CD14-positive monocyte (primary cell): ENCODE measurements at regions not wholly inside any gene's neighbourhood (a gene's known extent, or its start where the extent isn't known, plus 50 kb on each side); places are given as distances from the start of the nearest gene placed in this dataset.
"Not testable (repeated sequence)": the region's sequence is repeated elsewhere in the genome, so short reads cannot be mapped to it uniquely, and the experiment has no call there.

Experiments used
- DNase-seq, 3 donors: peaks; one replicate each; pipeline ENCODE4 v3.0.0-alpha.2; 2011 to 2022
- H2AFZ ChIP-seq: 2 replicates; pipeline ENCODE4 v1.6.0; 2012; ENCODE audit warnings: mild to moderate bottlenecking, low read depth, low read length, inconsistent platforms; ENCODE audit not compliant: insufficient read depth, poor library complexity, severe bottlenecking
- H3K27ac ChIP-seq, 2 donors: 1 replicate in 1 of 2; 2 replicates in 1 of 2; pipeline ENCODE4 v1.5.1; 2012 to 2013; ENCODE audit warnings: low read length in 2 of 2, control low read depth in 1 of 2, inconsistent platforms in 1 of 2, low read depth in 1 of 2, mild to moderate bottlenecking in 1 of 2
- H3K27me3 ChIP-seq, 2 donors: one replicate each; pipeline versions ENCODE4 v1.6.0 to v1.6.1; 2011 to 2013; ENCODE audit warnings: low read length in 2 of 2; ENCODE audit not compliant: control insufficient read depth in 2 of 2, insufficient read depth in 2 of 2
- H3K36me3 ChIP-seq, 2 donors: replicated peaks in 1 of 2; 1 replicate in 1 of 2; 2 replicates in 1 of 2; pipeline versions ENCODE4 v1.5.1 to v1.6.1; 2012 to 2013; ENCODE audit warnings: low read length in 2 of 2, control low read depth in 1 of 2, inconsistent platforms in 1 of 2, mild to moderate bottlenecking in 1 of 2; ENCODE audit not compliant: insufficient read depth in 2 of 2, control insufficient read depth in 1 of 2
- H3K4me1 ChIP-seq, 2 donors: 1 replicate in 1 of 2; 2 replicates in 1 of 2; pipeline versions ENCODE4 v1.5.1 to v1.6.1; 2012 to 2013; ENCODE audit warnings: low read length in 2 of 2, control low read depth in 1 of 2, inconsistent platforms in 1 of 2, mild to moderate bottlenecking in 1 of 2, moderate library complexity in 1 of 2; ENCODE audit not compliant: insufficient read depth in 2 of 2, control insufficient read depth in 1 of 2
- H3K4me2 ChIP-seq: replicated peaks from 2 replicates; pipeline ENCODE3; 2012; ENCODE audit warnings: low read length, moderate library complexity, mild to moderate bottlenecking; ENCODE audit not compliant: poor library complexity, severe bottlenecking; ENCODE audit errors: extremely low read depth
- H3K4me3 ChIP-seq, 3 experiments: fragments of 200-600 bp in 1 of 3; sonication (generic) in 1 of 3; replicated peaks in 1 of 3; 1 replicate in 2 of 3; 2 replicates in 1 of 3; pipeline ENCODE4 v1.5.1; 2011 to 2013; ENCODE audit warnings: low read length in 3 of 3, mild to moderate bottlenecking in 3 of 3, control low read depth in 2 of 3, low read depth in 2 of 3, inconsistent platforms in 1 of 3, moderate library complexity in 1 of 3
- H3K79me2 ChIP-seq: 2 replicates; pipeline ENCODE4 v1.6.0; 2012; ENCODE audit warnings: mild to moderate bottlenecking, control low read depth, inconsistent platforms, low read length, moderate library complexity; ENCODE audit not compliant: insufficient read depth
- H3K9ac ChIP-seq: 2 replicates; pipeline ENCODE4 v1.6.0; 2017; ENCODE audit warnings: low read length, mild to moderate bottlenecking; ENCODE audit not compliant: insufficient read depth, poor library complexity, severe bottlenecking
- H3K9me3 ChIP-seq, 2 donors: replicated peaks in 1 of 2; 1 replicate in 1 of 2; 2 replicates in 1 of 2; pipeline versions ENCODE4 v1.5.1 to v1.6.1; 2012 to 2013; ENCODE audit warnings: low read length in 2 of 2, control low read depth in 1 of 2; ENCODE audit not compliant: control insufficient read depth in 1 of 2, insufficient read depth in 1 of 2
- H4K20me1 ChIP-seq: 2 replicates; pipeline ENCODE4 v1.6.0; 2012; ENCODE audit warnings: mild to moderate bottlenecking, low read length, control low read depth, moderate library complexity; ENCODE audit not compliant: insufficient read depth
- H3K27ac Mint-ChIP-seq, 7 donors: one replicate each; pipeline ENCODE4 v1.8.0; 2020; ENCODE audit warnings: mild to moderate bottlenecking in 7 of 7, mixed read lengths in 7 of 7, moderate library complexity in 6 of 7, inconsistent platforms in 2 of 7
- H3K27me3 Mint-ChIP-seq, 3 donors: one replicate each; pipeline ENCODE4 v1.8.0; 2021 to 2022; ENCODE audit warnings: low read depth in 3 of 3, mild to moderate bottlenecking in 3 of 3, mixed read lengths in 3 of 3, moderate library complexity in 3 of 3, inconsistent platforms in 1 of 3
- H3K36me3 Mint-ChIP-seq, 2 donors: one replicate each; pipeline ENCODE4 v1.8.0; 2020; ENCODE audit warnings: mixed read lengths in 2 of 2, inconsistent platforms in 1 of 2, mild to moderate bottlenecking in 1 of 2
- H3K4me1 Mint-ChIP-seq: one replicate; pipeline ENCODE4 v1.8.0; 2020; ENCODE audit warnings: mild to moderate bottlenecking, mixed read lengths
- H3K4me3 Mint-ChIP-seq, 2 donors: one replicate each; pipeline ENCODE4 v1.8.0; 2020; ENCODE audit warnings: mild to moderate bottlenecking in 2 of 2, mixed read lengths in 2 of 2, moderate library complexity in 1 of 2
- H3K9me3 Mint-ChIP-seq, 7 donors: one replicate each; pipeline ENCODE4 v1.8.0; 2020 to 2022; ENCODE audit warnings: mixed read lengths in 7 of 7, mild to moderate bottlenecking in 6 of 7, moderate library complexity in 6 of 7, inconsistent platforms in 2 of 7
- CTCF ChIP-seq: fragments of 200-600 bp; IDR thresholded peaks from one replicate; pipeline ENCODE4 v1.8.0; 2022; ENCODE audit warnings: antibody characterized with exemption, mild to moderate bottlenecking
- WGBS: methylation state at CpG from one replicate; pipeline ENCODE4 v1.1.5; 2013; ENCODE audit warnings: missing lambda C conversion rate; ENCODE audit not compliant: insufficient coverage; 5-methylcytosine and 5-hydroxymethylcytosine counted together
- intact Hi-C, 2 donors: fragments of 100-400 bp; cut with micrococcal nuclease; formaldehyde crosslinking; loops; one replicate each; pipeline versions ENCODE4 v1.15.0 to v1.15.1; 2023

- Mint-ChIP-seq H3K36me3 (no peaks in the 10 kb centered on the region), H3K27me3 (peaks cover 1 to 7% (median 4%) of the 10 kb centered on the region in 3 donors), H3K27ac (no peak overlapping the region), H3K9me3 (peaks cover 9 to 17% (median 14%) of the 10 kb centered on the region in 7 donors), H3K4me3 (no peak overlapping the region), H3K4me1 (no peaks in the 10 kb centered on the region)
- Histone ChIP-seq H3K9ac (no peak overlapping the region), H3K4me3 (no peak overlapping the region), H4K20me1 (no peaks in the 10 kb centered on the region), H2AFZ (no peak overlapping the region), H3K4me2 (no peak overlapping the region), H3K36me3 (no peaks in the 10 kb centered on the region), H3K79me2 (no peaks in the 10 kb centered on the region), H3K27me3 (no peaks in the 10 kb centered on the region), H3K4me1 (no peaks in the 10 kb centered on the region), H3K27ac (no peak overlapping the region), H3K9me3 (peaks cover 0 to 20% of the 10 kb centered on the region in 2 donors)
- WGBS: 94% methylated on average over 20 of the region's 22 CpGs
- DNase-seq: no peak
- TF ChIP-seq CTCF: no peak
- intact Hi-C loops: loop anchor here in 1 of 2 donors (5.0 kb wide), 1 partner anchor 97 kb away; no protein-coding TSS in a partner anchor
Measured at GRCh38 chr14:105635560-105635959, 109.2 kb downstream of the TMEM121 start.

- H3K27ac ChIP-seq, H3K27me3 ChIP-seq, H4K20me1 ChIP-seq, H3K36me3 ChIP-seq, H2AFZ ChIP-seq, H3K4me3 ChIP-seq, H3K4me1 Mint-ChIP-seq, H3K79me2 ChIP-seq, H3K27ac Mint-ChIP-seq, H3K9ac ChIP-seq, H3K4me2 ChIP-seq, H3K27me3 Mint-ChIP-seq, H3K4me1 ChIP-seq, H3K4me3 Mint-ChIP-seq, H3K36me3 Mint-ChIP-seq, DNase-seq: not testable (repeated sequence)
- peaks cover 8 to 14% (median 11%) of the 10 kb centered on the region in 7 donors for H3K9me3 Mint-ChIP-seq
- H3K9me3 ChIP-seq: peaks cover 0 to 15% of the 10 kb centered on the region in 2 donors
- intact Hi-C loops: loop anchor here in 1 of 2 donors (5.0 kb wide), 1 partner anchor 96 kb away; no protein-coding TSS in a partner anchor
- no CpG with 5 or more reads among the region's 7 CpGs for WGBS
Measured at GRCh38 chr14:105636021-105636420, 109.6 kb downstream of the TMEM121 start.
